ENCODE measurements at regions not wholly inside any gene's neighbourhood (a gene's known extent, or its start where the extent isn't known, plus 50 kb on each side); places are given as distances from the start of the nearest gene placed in this dataset.
"Not testable (repeated sequence)": the region's sequence is repeated elsewhere in the genome, so short reads cannot be mapped to it uniquely, and the experiment has no call there.

DNA sequence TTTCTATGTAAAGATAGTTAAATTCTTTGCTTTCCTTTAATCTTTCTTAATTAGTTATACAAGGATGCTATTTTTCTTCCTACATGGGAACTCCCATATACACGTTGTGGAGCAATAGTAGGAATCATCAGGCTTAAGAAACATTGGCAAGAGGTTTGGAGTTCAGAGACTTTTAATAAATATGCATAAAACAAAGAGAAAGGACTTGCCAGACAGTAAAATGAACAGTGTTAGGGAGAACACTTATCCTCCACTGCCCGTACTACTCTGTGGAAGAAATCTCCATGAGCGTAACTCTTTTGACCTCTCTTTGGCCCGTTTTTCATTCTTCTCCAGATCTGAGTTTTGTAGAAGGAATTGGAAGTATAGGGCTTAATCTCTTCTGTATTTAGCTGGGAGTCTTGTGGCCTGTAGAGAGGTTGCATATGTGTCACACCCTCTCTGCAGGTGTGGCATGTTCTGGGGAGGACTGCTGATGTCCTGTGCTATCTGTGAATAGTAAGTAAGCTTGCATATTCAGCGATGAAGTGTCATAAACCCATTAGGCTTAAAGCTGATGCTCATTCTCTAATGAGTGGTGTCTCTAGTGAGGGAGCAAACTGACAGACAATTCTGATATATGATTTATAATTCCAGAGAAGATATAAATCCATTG, 455.4 kb upstream of the FAR2 start:
- no peak for DNase-seq

GRCh38 chr12:28698553-28698952, 450.5 kb upstream of the FAR2 start:
- DNase-seq = peak; percentile 63

DNA sequence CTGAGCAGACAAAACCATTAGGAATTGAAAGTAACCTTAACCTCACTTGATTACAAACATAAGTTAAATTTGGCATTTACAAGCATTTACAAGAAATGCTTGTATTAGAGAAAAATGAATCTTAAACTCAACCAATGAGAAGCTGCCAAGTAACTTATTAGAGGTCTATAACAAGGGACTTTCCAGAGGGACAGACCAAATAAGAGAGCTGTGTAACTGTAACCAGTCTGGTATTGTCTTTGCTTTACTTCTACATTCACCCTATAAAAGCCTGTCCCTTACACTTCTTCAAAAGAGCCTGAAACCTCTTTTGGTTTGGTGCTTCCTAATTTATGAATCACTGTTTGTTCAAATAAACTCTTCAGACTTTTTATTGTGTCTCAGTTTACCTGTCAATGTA, 450.0 kb upstream of the FAR2 start:
- peak; percentile 30 for DNase-seq

- DNase-seq = no peak
These were observed 448.9 kb upstream of the FAR2 start for GRCh38 chr12:28700161-28700560.

DNA sequence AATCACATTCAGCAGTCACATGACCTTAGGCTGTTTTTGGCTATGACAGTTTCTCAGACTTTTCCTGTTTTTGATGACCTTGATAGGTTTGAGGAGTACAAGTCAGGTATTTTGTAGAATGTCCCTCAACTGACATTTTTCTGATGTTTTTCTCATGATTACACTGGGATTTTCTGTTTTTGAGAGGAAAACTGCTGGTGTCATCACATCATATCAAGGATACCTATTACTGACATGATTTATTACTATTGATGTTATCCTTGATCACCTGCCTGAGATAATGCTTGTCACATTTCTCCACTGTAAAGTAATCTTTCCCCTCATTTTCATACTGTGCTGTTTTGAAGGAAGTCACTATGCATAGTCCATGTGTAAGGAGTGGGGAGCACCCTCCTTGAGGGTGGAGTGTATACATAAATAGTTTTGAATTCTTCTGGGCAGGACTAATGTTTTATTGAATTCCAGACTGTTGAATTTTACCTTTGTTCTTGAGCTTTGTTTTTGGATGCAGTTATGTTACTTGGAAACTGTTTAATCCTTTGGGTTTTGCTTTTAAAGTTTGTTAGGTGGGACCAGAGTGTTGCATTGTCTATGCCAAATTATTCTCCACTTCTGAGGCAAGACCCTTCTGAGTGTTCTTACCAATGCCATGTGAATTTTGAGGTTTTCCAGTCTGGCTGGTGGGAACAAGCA, 444.5 kb upstream of the FAR2 start:
- no peak for DNase-seq

GRCh38 chr12:28708918-28709371, 440.1 kb upstream of the FAR2 start:
- DNase-seq = peak; percentile 35

GRCh38 chr12:28709986-28710685, 438.9 kb upstream of the FAR2 start:
- no peak for DNase-seq

- no peak for DNase-seq
These were observed 438.2 kb upstream of the FAR2 start for GRCh38 chr12:28710882-28711281.

DNA sequence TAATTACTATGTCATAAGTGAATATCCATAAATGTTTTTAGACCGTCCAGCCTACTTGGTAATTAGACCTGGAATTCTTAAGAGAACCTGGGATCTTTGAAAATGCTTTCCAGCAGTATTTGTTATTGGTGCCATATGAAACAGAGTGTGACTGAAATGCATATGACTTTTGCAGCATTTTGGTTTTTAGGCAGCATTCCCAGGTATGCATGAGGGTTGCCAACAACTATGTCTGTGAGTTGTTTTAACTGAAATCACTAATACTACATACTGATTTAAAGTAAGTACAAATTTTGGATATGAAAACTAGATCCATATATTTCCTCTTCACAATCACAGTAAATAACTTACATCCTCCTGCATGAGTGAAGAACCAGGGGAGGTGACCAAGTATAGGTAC, 437.7 kb upstream of the FAR2 start:
- DNase-seq = no peak

GRCh38 chr12:28742791-28743190, 406.3 kb upstream of the FAR2 start:
- no peak for DNase-seq

DNA sequence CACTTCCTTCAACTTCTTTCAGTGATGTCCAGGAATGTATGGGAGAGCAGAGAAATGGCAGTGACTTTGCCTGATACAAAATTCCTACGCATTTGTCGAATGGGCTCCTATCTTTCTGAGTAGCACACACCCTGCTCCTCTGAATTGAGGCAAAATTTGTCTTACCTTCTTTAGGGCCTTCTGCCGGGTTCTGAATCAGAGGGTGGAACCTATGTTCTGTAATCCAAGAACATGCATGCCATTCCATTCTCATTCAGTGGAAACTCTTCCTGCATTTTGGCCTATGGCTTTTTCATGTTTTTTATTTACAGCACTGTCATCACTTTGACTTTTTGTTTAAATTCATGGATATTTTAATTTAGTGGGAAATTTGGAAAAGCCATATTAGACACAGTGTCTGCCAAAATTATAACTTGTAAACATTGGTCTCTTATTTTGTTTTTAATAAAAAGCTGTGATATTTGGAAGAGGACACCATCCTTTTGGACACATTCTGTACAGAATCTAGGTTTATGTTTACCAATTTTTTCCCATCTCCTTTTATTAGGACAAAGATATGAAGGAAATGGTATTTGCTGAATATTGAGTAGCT, 402.2 kb upstream of the FAR2 start:
- no peak for DNase-seq

DNA sequence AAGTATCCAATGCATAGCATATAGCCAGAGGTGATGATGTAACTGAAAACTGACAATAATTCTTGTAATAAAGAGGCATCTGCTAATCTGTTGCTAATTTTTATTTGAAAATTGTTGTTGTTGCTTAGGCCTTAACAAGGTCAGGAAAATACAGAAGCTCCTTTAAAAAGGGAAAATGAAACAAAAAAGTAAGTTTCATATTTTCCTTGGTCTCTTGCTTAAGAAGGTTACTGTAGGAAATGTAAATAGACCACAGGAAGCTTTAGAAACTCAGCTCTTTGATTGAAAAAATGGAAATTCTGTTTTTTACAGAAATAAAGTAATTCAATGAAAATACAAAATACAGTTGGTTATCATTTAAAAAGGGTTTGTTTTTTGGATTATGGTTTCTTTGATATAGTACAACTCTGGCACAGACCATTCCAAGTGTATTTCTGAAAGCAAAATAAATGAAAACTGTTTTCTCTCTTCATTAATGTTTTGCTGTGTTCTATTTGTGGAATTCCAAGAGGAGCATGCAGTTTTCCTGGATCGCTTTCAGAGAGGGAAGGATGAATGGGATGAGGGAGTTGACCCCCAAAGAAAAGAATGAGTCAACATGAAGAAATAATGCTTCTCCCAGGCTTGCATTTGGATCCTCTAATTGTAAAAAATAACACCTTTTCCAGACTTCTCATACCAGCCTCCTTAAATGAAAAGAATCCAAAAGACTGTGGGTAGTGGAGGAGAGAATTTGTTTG, 398.0 kb upstream of the FAR2 start:
- peak; percentile 37 for DNase-seq

GRCh38 chr12:28755027-28755426, 394.1 kb upstream of the FAR2 start:
- DNase-seq = no peak

- no peak for DNase-seq
These were observed 389.7 kb upstream of the FAR2 start for GRCh38 chr12:28759333-28759732.

- DNase-seq = not testable (repeated sequence)
These were observed 388.8 kb upstream of the FAR2 start for GRCh38 chr12:28760040-28760903.

DNA sequence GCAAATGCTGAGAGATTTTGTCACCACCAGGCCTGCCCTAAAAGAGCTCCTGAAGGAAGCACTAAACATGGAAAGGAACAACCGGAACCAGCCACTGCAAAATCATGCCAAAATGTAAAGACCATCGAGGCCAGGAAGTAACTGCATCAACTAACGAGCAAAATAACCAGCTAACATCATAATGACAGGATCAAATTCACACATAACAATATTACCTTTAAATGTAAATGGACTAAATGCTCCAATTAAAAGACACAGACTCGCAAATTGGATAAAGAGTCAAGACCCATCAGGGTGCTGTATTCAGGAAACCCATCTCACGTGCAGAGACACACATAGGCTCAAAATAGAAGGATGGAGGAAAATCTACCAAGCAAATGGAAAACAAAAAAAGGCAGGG, 387.2 kb upstream of the FAR2 start:
- DNase-seq = not testable (repeated sequence)

DNA sequence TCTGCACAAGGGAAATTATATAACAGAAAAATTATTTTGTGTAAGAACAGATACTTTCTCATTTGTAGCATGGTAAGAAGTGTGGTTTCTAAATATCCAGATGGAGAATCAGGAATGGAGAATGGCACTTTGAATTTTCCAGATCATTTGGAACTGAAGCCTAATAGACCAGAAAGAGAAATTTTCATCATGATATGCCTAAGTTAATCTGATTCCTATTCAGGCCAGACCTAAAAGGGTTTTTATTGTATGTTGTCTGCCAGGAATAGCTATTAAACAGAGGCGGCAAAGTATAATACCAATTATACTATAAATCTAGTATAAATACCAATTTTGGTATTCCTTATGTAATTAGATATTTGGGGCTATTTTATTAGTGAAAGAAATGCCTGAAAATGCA, 382.7 kb upstream of the FAR2 start:
- DNase-seq = no peak

DNA sequence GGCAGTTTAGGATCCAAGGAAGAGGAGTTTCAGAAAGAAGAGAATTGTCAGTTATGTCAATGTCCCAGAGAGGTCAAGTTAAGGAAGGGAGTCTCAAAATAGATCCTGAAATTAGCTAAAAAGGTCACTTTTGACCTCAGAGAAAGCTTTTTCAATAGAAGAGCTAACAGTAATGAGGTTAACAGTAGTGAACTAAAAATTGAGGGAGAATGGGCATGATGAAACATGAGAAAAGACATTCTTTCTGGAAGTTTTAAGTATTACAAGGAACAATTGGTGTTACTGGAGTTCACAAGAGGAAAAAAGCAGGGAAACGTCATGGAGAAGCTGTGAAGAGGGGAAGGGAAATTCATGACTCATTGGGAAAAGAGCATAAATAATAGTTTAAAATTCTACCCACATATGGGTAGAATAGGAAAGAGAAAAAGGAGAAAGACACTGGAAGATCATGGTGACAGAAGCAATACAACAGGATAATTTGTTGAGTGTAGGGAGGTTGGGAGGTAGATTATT, 381.2 kb upstream of the FAR2 start:
- DNase-seq = no peak

DNA sequence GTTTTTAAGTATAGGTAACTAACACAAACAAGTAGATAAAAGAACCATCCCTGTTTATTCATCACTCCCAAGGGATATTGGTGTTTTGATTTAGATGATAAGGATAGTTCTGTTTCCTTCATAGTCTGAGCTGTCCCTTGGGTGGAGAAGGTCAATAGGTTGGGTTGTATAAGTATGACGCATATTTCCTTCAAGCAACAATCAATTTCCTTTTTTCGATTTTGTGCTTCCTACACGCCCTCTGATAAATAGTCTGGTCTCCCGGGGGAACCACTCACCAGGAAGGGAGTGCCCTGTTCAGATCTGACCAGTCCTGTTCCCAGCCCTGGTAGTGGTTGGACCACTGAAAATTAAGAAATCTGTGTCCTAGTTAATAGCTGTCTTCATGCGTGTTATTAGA, 378.8 kb upstream of the FAR2 start:
- no peak for DNase-seq

- no peak for DNase-seq
These were observed 377.1 kb upstream of the FAR2 start for GRCh38 chr12:28771968-28772367.

DNA sequence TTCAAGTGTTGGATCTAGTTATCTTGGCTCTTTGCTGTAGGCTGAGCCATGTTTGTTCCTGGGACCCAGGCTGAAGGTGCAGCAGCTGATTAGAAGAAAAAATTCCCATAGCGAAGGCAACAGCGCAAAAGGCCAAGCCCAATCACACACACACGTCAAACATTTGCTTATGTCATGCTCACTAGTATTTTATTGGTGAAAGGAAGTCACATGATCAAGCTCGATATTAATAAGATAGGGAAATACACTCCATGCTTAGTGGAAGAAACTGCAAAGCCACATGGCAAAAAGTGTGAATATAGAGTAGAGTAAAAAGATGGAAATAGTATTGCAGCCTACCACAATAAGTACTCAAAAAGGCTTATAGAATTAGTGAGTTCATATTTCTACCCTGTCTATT, 373.5 kb upstream of the FAR2 start:
- no peak for DNase-seq

- DNase-seq = no peak
These were observed 372.9 kb upstream of the FAR2 start for GRCh38 chr12:28776220-28776619.

Data from OCI-M1 (cell line).